PFSK-1 (cell line): ENCODE measurements at regions not wholly inside any gene's neighbourhood (a gene's known extent, or its start where the extent isn't known, plus 50 kb on each side); places are given as distances from the start of the nearest gene placed in this dataset.

Experiments
- POLR2AphosphoS5 ChIP-seq: IDR thresholded peaks from 2 replicates; pipeline ENCODE4 v1.6.1; 2012; ENCODE audit warnings: low read depth, mild to moderate bottlenecking, control low read depth, low read length, moderate library complexity
- SIN3A ChIP-seq: IDR thresholded peaks from 2 replicates; pipeline ENCODE4 v1.6.1; 2012; ENCODE audit warnings: mild to moderate bottlenecking, low read length, moderate library complexity, borderline replicate concordance; ENCODE audit not compliant: insufficient read depth

DNA sequence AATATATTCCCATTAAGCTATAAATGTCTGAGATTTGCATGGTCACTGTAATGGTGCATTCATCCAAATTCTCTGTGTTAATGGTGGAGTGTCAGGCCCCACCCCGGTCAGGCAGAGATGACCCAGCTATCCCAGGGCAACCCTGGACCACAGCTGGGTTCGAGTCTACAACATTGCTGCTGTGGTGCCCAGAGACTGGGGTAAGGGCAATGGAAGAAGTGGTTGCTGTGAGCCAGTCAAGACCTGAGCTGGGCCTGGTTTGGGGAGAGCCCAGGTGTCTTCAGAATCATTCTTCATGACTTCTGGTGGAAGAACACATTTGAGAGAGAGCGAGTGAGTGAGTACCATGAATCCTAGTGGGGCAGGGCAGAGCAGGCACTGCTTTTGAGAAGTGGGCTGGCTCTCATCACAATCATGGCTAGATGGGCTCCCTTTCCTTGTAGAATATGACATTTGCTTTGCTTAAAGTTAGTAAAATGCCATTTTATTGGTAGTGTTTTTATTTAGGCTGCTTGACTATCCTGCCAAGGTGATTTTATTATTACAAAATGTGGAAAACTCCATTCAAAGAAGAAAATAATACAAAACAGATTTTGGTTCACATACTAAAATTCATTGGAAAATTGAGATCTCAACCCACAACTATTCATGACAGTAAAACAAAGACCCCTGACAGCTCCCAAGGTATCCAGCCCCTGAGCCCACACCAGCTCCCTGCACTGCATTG, 125.8 kb upstream of the SLC25A48 start:
- TF ChIP-seq SIN3A (no peak), POLR2AphosphoS5 (no peak)
